22Rv1 (cell line): ENCODE measurements at regions not wholly inside any gene's neighbourhood (a gene's known extent, or its start where the extent isn't known, plus 50 kb on each side); places are given as distances from the start of the nearest gene placed in this dataset.

ENCODE experiments used
- H3K27ac ChIP-seq: fragments of 450-650 bp; 2 replicates; pipeline ENCODE4 v1.5.1; 2017
- CTCF ChIP-seq: fragments of 450-650 bp; IDR thresholded peaks from 2 replicates; pipeline ENCODE4 v1.5.1; 2017; ENCODE audit warnings: mild to moderate bottlenecking
- ZFX ChIP-seq: fragments of 450-650 bp; IDR thresholded peaks from 2 replicates; pipeline ENCODE4 v1.6.1; 2017; ENCODE audit warnings: antibody characterized with exemption, borderline replicate concordance

DNA sequence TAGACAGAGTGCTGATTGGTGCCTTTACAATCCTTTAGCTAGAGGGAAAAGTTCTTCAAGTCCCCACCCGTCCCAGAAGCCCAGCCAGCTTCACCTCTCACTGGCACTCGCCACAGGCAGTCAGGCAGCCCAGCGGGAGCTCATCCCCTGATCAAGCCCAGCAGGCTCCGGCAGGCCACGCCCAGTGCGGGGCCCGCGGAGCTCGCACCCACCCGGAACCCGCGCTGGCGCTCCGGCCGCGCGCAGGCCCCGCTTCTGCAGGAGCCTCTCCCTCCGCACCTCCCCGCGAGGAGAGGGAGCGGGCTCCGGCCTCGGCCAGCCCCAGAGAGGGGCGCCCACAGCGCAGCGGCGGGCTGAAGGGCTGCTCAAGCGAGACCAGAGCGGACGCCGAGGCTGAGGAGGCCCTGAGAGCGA, 202.4 kb upstream of the PDGFD start:
- H3K27ac ChIP-seq, result no peak overlapping the region
- TF ChIP-seq CTCF, result no peak
- TF ChIP-seq ZFX, result no peak

GRCh38 chr11:104365676-104366075, 201.7 kb upstream of the PDGFD start:
- H3K27ac ChIP-seq, result no peak overlapping the region
- TF ChIP-seq CTCF (no peak), ZFX (no peak)

DNA sequence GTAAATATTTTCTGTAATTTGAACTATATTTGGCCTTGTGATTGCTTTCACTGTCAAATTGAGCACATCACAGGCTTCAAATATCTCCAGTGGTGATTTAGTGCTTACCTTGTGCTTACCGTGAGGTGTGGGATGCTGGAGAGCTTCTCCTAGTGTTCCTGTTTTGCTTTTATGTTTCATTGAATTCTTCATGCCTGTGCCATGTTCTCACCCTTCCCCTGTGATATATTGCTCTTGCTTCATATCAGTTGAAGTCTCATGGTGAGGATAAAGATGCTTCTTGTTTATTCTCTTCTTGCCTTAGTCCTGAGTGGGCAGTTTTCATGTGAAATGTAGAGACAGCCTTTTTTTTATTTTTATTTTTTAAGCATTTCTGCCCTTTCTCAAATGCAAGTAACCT, 198.0 kb upstream of the PDGFD start:
- no peak overlapping the region for H3K27ac ChIP-seq
- no peak for TF ChIP-seq ZFX
- no peak for TF ChIP-seq CTCF

GRCh38 chr11:104352036-104352435, 188.1 kb upstream of the PDGFD start:
- TF ChIP-seq CTCF, result no peak
- TF ChIP-seq ZFX, result no peak

DNA sequence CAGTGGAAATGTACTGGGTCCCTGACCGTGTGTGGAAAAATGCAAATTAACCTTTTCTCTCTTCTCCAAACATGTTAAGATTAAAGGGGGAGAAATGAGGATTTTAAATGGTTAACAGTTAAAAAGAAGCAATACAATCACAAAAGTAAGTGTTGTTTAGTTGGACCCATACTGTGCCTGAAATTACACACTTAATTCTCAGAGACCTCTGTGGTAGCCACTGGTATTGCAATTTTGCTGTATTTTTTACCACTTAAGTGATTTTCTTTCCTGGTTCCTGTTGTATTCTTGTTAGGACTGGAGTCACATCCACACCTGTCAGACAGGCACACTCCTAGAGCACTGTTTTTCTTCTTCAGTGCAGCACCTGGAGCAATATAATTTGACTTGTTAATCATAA, 179.6 kb upstream of the PDGFD start:
- TF ChIP-seq CTCF, result peak; percentile 45
- no peak for TF ChIP-seq ZFX
- H3K27ac ChIP-seq, result no peak overlapping the region

More at GRCh38 chr11:104352036-104352435, 188.1 kb upstream of the PDGFD start:
- H3K27ac ChIP-seq, result 0 out of 2 replicates have a peak overlapping the region, but pooled peaks have one; percentile 5

DNA sequence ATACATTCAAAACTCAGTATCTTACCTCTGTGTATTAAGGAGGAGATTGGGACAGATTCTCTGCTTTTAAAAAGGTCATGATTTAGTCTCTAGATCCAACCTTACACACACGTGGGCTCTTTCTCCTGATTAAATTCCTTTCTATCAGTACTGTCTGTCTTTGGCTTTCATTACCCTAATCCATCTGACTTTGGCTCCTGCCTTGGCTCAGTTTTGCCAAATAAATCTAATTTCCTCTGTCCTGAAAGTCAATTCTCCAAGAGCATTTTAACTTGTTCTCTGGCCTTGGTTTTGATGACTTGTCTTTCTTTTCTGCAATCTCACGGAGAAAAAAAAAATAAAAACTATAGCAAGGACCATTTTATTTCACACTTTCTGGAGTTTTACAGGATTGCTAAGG, 176.6 kb upstream of the PDGFD start:
- TF ChIP-seq CTCF (no peak), ZFX (no peak)

DNA sequence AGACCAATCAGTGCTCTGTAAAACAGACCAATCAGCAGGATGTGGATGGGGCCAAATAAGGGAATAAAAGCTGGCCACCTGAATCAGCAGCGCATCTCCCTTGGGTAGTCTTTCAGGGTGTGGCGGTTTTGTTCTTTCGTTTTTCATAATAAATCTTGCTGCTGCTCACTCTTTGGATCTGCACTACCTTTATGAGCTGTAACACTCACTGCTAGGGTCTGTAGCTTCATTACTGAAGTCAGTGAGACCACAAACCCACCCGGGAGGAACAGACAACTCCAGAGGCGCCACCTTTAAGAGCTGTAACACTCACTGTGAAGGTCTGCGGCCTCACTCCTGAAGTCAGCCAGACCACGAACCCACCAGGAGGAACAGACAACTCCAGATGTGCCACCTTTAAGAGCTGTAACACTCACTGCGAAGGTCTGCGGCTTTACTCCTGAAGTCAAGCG, 175.5 kb upstream of the PDGFD start:
- no peak overlapping the region for H3K27ac ChIP-seq
- TF ChIP-seq CTCF (no peak), ZFX (no peak)

More for the DNA sequence above, 176.6 kb upstream of the PDGFD start:
- no peak overlapping the region for H3K27ac ChIP-seq
